GM21381 (cell line): ENCODE measurements at regions not wholly inside any gene's neighbourhood (a gene's known extent, or its start where the extent isn't known, plus 50 kb on each side); places are given as distances from the start of the nearest gene placed in this dataset.
"Not testable (repeated sequence)": the region's sequence is repeated elsewhere in the genome, so short reads cannot be mapped to it uniquely, and the experiment has no call there.

Source experiments
- ATAC-seq: cut with Tn5 transposase; IDR thresholded peaks from one replicate; pipeline ENCODE4 v1.9.1; 2021; ENCODE audit warnings: mild to moderate bottlenecking, moderate library complexity; ENCODE audit not compliant: unreplicated experiment

- not testable (repeated sequence) for ATAC-seq
Measured at GRCh38 chrX:152507168-152507567, 56.1 kb upstream of the GABRA3 start.

GRCh38 chrX:152520653-152521052, 69.5 kb upstream of the GABRA3 start:
- ATAC-seq = peak; percentile 52

- no peak for ATAC-seq
Measured at GRCh38 chrX:152528193-152528592, 77.1 kb upstream of the GABRA3 start.

- ATAC-seq = no peak
Measured at GRCh38 chrX:152530967-152531366, 79.9 kb upstream of the GABRA3 start.

GRCh38 chrX:152537373-152537772, 86.3 kb upstream of the GABRA3 start:
- no peak for ATAC-seq

GRCh38 chrX:152573866-152574265, 63.8 kb upstream of the GABRQ start:
- ATAC-seq = no peak

- no peak for ATAC-seq
Measured at GRCh38 chrX:152575331-152575730, 62.4 kb upstream of the GABRQ start.

GRCh38 chrX:152587523-152587922, 50.2 kb upstream of the GABRQ start:
- not testable (repeated sequence) for ATAC-seq
